ENCODE measurements at regions not wholly inside any gene's neighbourhood (a gene's known extent, or its start where the extent isn't known, plus 50 kb on each side); places are given as distances from the start of the nearest gene placed in this dataset.

GRCh38 chr2:180450841-180451240 is 443.7 kb upstream of the CWC22 start:
- TF ChIP-seq CTCF (conservative IDR thresholded peaks at IDR 0.05; ENCODE audit: low read depth, low read length) (no peak), POLR2A (IDR thresholded peaks at IDR 0.05; ENCODE audit: low read depth, low read length) (no peak), USF2 (IDR thresholded peaks at IDR 0.05; ENCODE audit: low read depth, low read length) (no peak), MXI1 (IDR thresholded peaks at IDR 0.05; ENCODE audit: borderline replicate concordance, low read depth, low read length) (no peak), SMC3 (IDR thresholded peaks at IDR 0.05; ENCODE audit: low read depth, low read length) (no peak)
